ENCODE measurements at regions not wholly inside any gene's neighbourhood (a gene's known extent, or its start where the extent isn't known, plus 50 kb on each side); places are given as distances from the start of the nearest gene placed in this dataset.

DNA sequence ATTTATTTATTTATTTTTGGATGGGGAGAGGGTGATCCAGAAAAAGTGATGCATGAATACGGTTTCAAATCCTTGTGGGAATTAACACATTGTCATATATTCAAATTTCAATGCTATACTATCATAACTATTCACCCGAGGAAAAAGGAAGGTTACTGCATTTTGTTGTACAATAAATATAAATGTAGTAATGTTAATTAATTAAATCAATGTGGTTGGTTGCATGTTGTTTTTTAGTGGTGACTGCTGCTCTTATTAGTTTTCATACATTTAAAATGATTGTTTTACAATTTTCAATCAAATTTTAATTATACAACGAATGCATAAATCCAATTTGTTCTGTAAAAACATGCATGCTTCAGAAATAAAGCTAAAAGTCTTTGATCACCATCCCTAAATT is 180.5 kb downstream of the ZFP64 start:
- Histone ChIP-seq H3K79me2 (ENCODE audit: control insufficient read depth, low read length) (no peaks in the 10 kb centered on the region), H3K4me2 (ENCODE audit: low read length) (no peak overlapping the region), H3K9me3 (ENCODE audit: control insufficient read depth, insufficient read depth, low read length) (peaks cover 7% of the 10 kb centered on the region; the same call in 1 of the 2 replicates), H4K20me1 (ENCODE audit: control insufficient read depth, insufficient read depth, low read depth, low read length) (no peaks in the 10 kb centered on the region), H3K4me1 (ENCODE audit: control insufficient read depth, low read length) (no peaks in the 10 kb centered on the region; the same call in 1 of the 2 replicates), H3K9me2 (replicated peaks; ENCODE audit: control insufficient read depth, low read length) (no peaks in the 10 kb centered on the region), H3F3A (ENCODE audit: control insufficient read depth, insufficient read depth) (no peaks in the 10 kb centered on the region), H3K27me3 (ENCODE audit: control insufficient read depth, low read length) (no peaks in the 10 kb centered on the region), H3K36me3 (ENCODE audit: control insufficient read depth, low read length) (no peaks in the 10 kb centered on the region), H3K4me3 (ENCODE audit: low read length) (no peak overlapping the region), H3K27ac (ENCODE audit: low read depth, low read length) (no peak overlapping the region)
- no peak for TF ChIP-seq EZH2phosphoT487 (IDR thresholded peaks at IDR 0.05; ENCODE audit: borderline replicate concordance, low read length)
- TF ChIP-seq, protein P1, sequence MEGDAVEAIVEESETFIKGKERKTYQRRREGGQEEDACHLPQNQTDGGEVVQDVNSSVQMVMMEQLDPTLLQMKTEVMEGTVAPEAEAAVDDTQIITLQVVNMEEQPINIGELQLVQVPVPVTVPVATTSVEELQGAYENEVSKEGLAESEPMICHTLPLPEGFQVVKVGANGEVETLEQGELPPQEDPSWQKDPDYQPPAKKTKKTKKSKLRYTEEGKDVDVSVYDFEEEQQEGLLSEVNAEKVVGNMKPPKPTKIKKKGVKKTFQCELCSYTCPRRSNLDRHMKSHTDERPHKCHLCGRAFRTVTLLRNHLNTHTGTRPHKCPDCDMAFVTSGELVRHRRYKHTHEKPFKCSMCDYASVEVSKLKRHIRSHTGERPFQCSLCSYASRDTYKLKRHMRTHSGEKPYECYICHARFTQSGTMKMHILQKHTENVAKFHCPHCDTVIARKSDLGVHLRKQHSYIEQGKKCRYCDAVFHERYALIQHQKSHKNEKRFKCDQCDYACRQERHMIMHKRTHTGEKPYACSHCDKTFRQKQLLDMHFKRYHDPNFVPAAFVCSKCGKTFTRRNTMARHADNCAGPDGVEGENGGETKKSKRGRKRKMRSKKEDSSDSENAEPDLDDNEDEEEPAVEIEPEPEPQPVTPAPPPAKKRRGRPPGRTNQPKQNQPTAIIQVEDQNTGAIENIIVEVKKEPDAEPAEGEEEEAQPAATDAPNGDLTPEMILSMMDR (IDR thresholded peaks at IDR 0.05; ENCODE audit: low read depth, low read length, poor library complexity, severe bottlenecking), result no peak

DNA sequence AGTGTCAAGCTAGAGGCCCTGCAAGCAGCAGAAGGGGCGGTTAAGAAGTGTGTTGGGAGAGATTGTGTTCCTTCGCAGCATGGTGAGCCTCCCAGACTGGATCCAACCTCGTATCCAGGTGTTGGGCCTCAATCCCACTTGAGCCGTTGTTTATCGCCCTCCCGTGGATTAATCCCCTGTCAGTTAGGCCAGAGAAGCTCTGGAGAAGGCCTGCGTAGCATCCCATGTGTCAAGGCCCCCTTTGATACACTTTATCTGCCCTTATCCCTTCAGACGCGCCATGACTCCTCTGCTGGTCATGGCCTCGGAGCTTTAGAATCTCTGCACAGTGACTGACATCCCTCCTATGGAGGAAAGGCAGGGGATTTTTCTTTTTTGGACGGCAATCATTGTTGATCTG is 181.0 kb downstream of the ZFP64 start:
- H3F3A ChIP-seq (ENCODE audit: control insufficient read depth, insufficient read depth), result no peaks in the 10 kb centered on the region
- H3K4me3 ChIP-seq (ENCODE audit: low read length), result no peak overlapping the region
- H3K79me2 ChIP-seq (ENCODE audit: control insufficient read depth, low read length), result no peaks in the 10 kb centered on the region
- no peaks in the 10 kb centered on the region for H3K36me3 ChIP-seq (ENCODE audit: control insufficient read depth, low read length)
- TF ChIP-seq, protein P1 (IDR thresholded peaks at IDR 0.05; ENCODE audit: low read depth, low read length, poor library complexity, severe bottlenecking), result no peak
- no peak for TF ChIP-seq EZH2phosphoT487 (IDR thresholded peaks at IDR 0.05; ENCODE audit: borderline replicate concordance, low read length)
- H3K9me2 ChIP-seq (replicated peaks; ENCODE audit: control insufficient read depth, low read length), result no peaks in the 10 kb centered on the region
- H3K27ac ChIP-seq (ENCODE audit: low read depth, low read length), result no peak overlapping the region
- H3K4me1 ChIP-seq (ENCODE audit: control insufficient read depth, low read length), result peaks cover 5% of the 10 kb centered on the region
- no peaks in the 10 kb centered on the region for H4K20me1 ChIP-seq (ENCODE audit: control insufficient read depth, insufficient read depth, low read depth, low read length)
- no peak overlapping the region for H3K4me2 ChIP-seq (ENCODE audit: low read length)
- peaks cover 7% of the 10 kb centered on the region; the same call in 1 of the 2 replicates for H3K9me3 ChIP-seq (ENCODE audit: control insufficient read depth, insufficient read depth, low read length)
- no peaks in the 10 kb centered on the region for H3K27me3 ChIP-seq (ENCODE audit: control insufficient read depth, low read length)

DNA sequence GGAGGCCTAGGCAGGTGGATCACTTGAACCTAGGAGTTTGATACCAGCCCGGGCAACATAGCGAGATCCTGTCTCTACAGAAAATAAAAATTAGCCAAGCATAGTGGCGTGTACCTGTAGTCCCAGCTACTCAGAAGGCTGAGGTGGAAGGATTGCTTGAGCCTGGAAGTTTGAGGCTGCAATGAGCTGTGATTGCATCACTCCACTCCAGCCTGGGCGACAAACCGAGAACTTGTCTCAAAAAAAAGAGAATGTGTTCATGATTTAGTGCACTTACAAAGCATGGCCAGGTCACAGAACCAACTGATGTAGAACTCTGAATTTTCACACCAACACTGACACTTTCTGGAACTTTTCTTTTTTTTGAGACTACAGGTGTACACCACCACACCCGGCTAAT is 182.7 kb downstream of the ZFP64 start:
- no peaks in the 10 kb centered on the region for H3K36me3 ChIP-seq (ENCODE audit: control insufficient read depth, low read length)
- H4K20me1 ChIP-seq (ENCODE audit: control insufficient read depth, insufficient read depth, low read depth, low read length), result no peaks in the 10 kb centered on the region
- no peak overlapping the region for H3K27ac ChIP-seq (ENCODE audit: low read depth, low read length)
- no peak overlapping the region for H3K4me2 ChIP-seq (ENCODE audit: low read length)
- no peaks in the 10 kb centered on the region for H3F3A ChIP-seq (ENCODE audit: control insufficient read depth, insufficient read depth)
- H3K4me1 ChIP-seq (ENCODE audit: control insufficient read depth, low read length), result peaks cover 21% of the 10 kb centered on the region
- TF ChIP-seq, protein P1 (IDR thresholded peaks at IDR 0.05; ENCODE audit: low read depth, low read length, poor library complexity, severe bottlenecking), result no peak
- no peak for TF ChIP-seq EZH2phosphoT487 (IDR thresholded peaks at IDR 0.05; ENCODE audit: borderline replicate concordance, low read length)
- no peaks in the 10 kb centered on the region for H3K79me2 ChIP-seq (ENCODE audit: control insufficient read depth, low read length)
- no peaks in the 10 kb centered on the region for H3K9me2 ChIP-seq (replicated peaks; ENCODE audit: control insufficient read depth, low read length)
- H3K9me3 ChIP-seq (ENCODE audit: control insufficient read depth, insufficient read depth, low read length), result peaks cover 7% of the 10 kb centered on the region; the same call in 1 of the 2 replicates
- H3K27me3 ChIP-seq (ENCODE audit: control insufficient read depth, low read length), result no peaks in the 10 kb centered on the region
- H3K4me3 ChIP-seq (ENCODE audit: low read length), result no peak overlapping the region
